H7 (cell line): ENCODE measurements at regions not wholly inside any gene's neighbourhood (a gene's known extent, or its start where the extent isn't known, plus 50 kb on each side); places are given as distances from the start of the nearest gene placed in this dataset.

Source experiments
- DNase-seq: peaks from one replicate; pipeline ENCODE4 v3.0.0; 2012
- H3K27me3 ChIP-seq: 2 replicates; pipeline ENCODE4 v1.6.0; 2011; ENCODE audit warnings: mild to moderate bottlenecking, low read length; ENCODE audit not compliant: control insufficient read depth, insufficient read depth
- H3K36me3 ChIP-seq: replicated peaks from 2 replicates; pipeline ENCODE4 v1.5.1; 2011; ENCODE audit warnings: low read length; ENCODE audit not compliant: control insufficient read depth, insufficient read depth
- H3K4me3 ChIP-seq: 2 replicates; pipeline ENCODE4 v1.5.1; 2011; ENCODE audit warnings: low read depth, mild to moderate bottlenecking, control low read depth, low read length, moderate library complexity; ENCODE audit not compliant: insufficient read depth

GRCh38 chr6:144728804-144729203 is 443.7 kb downstream of the UTRN start:
- Histone ChIP-seq H3K4me3 (no peak overlapping the region), H3K36me3 (peaks cover 1% of the 10 kb centered on the region), H3K27me3 (no peaks in the 10 kb centered on the region)
- DNase-seq: no peak

- Histone ChIP-seq H3K4me3 (no peak overlapping the region), H3K27me3 (no peaks in the 10 kb centered on the region), H3K36me3 (peaks cover 1% of the 10 kb centered on the region)
- DNase-seq: no peak
These were observed 444.4 kb downstream of the UTRN start for GRCh38 chr6:144729502-144729901.

GRCh38 chr6:144730088-144730645 is 445.0 kb downstream of the UTRN start:
- no peak for DNase-seq
- H3K36me3 ChIP-seq: peaks cover 1% of the 10 kb centered on the region
- H3K4me3 ChIP-seq: no peak overlapping the region
- no peaks in the 10 kb centered on the region for H3K27me3 ChIP-seq

- H3K4me3 ChIP-seq: no peak overlapping the region
- peaks cover 1% of the 10 kb centered on the region for H3K36me3 ChIP-seq
- DNase-seq: no peak
- no peaks in the 10 kb centered on the region for H3K27me3 ChIP-seq
These were observed 446.1 kb downstream of the UTRN start for GRCh38 chr6:144731229-144731628.

GRCh38 chr6:144736763-144737162 is 451.6 kb downstream of the UTRN start:
- DNase-seq: no peak
- H3K27me3 ChIP-seq: no peaks in the 10 kb centered on the region
- no peak overlapping the region for H3K4me3 ChIP-seq
- H3K36me3 ChIP-seq: no peaks in the 10 kb centered on the region; the same call in 1 of the 2 replicates

- Histone ChIP-seq H3K4me3 (no peak overlapping the region), H3K36me3 (no peaks in the 10 kb centered on the region), H3K27me3 (no peaks in the 10 kb centered on the region)
- DNase-seq: no peak
These were observed 452.9 kb downstream of the UTRN start for GRCh38 chr6:144737998-144738397.

GRCh38 chr6:144739873-144740272 is 454.7 kb downstream of the UTRN start:
- no peak for DNase-seq

GRCh38 chr6:144741659-144742058 is 456.5 kb downstream of the UTRN start:
- H3K27me3 ChIP-seq: no peaks in the 10 kb centered on the region
- H3K36me3 ChIP-seq: no peaks in the 10 kb centered on the region
- no peak overlapping the region for H3K4me3 ChIP-seq
- no peak for DNase-seq

More at GRCh38 chr6:144739873-144740272, 454.7 kb downstream of the UTRN start:
- Histone ChIP-seq H3K4me3 (no peak overlapping the region), H3K36me3 (no peaks in the 10 kb centered on the region), H3K27me3 (no peaks in the 10 kb centered on the region)

- DNase-seq: no peak
- Histone ChIP-seq H3K4me3 (no peak overlapping the region), H3K27me3 (no peaks in the 10 kb centered on the region), H3K36me3 (no peaks in the 10 kb centered on the region)
These were observed 457.6 kb downstream of the UTRN start for GRCh38 chr6:144742779-144743178.

- Histone ChIP-seq H3K36me3 (no peaks in the 10 kb centered on the region), H3K27me3 (no peaks in the 10 kb centered on the region), H3K4me3 (no peak overlapping the region)
- DNase-seq: no peak
These were observed 459.6 kb downstream of the UTRN start for GRCh38 chr6:144744720-144745119.

- DNase-seq: no peak
These were observed 460.3 kb downstream of the UTRN start for GRCh38 chr6:144745439-144745838.

GRCh38 chr6:144746902-144747469 is 461.9 kb downstream of the UTRN start:
- Histone ChIP-seq H3K4me3 (no peak overlapping the region), H3K27me3 (no peaks in the 10 kb centered on the region)
- DNase-seq: no peak

More at GRCh38 chr6:144745439-144745838, 460.3 kb downstream of the UTRN start:
- no peak overlapping the region for H3K4me3 ChIP-seq
- no peaks in the 10 kb centered on the region for H3K27me3 ChIP-seq
- H3K36me3 ChIP-seq: no peaks in the 10 kb centered on the region

GRCh38 chr6:144749263-144749662 is 464.1 kb downstream of the UTRN start:
- Histone ChIP-seq H3K36me3 (no peaks in the 10 kb centered on the region; the same call in 1 of the 2 replicates), H3K4me3 (no peak overlapping the region)
- DNase-seq: no peak

More at GRCh38 chr6:144746902-144747469, 461.9 kb downstream of the UTRN start:
- no peaks in the 10 kb centered on the region for H3K36me3 ChIP-seq

GRCh38 chr6:144753023-144753705 is 468.0 kb downstream of the UTRN start:
- Histone ChIP-seq H3K36me3 (no peaks in the 10 kb centered on the region; the same call in 1 of the 2 replicates), H3K4me3 (no peak overlapping the region), H3K27me3 (no peaks in the 10 kb centered on the region)
- DNase-seq: no peak

More at GRCh38 chr6:144749263-144749662, 464.1 kb downstream of the UTRN start:
- H3K27me3 ChIP-seq: no peaks in the 10 kb centered on the region

GRCh38 chr6:144756469-144756868 is 471.3 kb downstream of the UTRN start:
- no peaks in the 10 kb centered on the region; the same call in 1 of the 2 replicates for H3K36me3 ChIP-seq
- no peaks in the 10 kb centered on the region for H3K27me3 ChIP-seq
- no peak for DNase-seq
- no peak overlapping the region for H3K4me3 ChIP-seq
